Body of pancreas (tissue), 4 donors: ENCODE measurements at regions not wholly inside any gene's neighbourhood (a gene's known extent, or its start where the extent isn't known, plus 50 kb on each side); places are given as distances from the start of the nearest gene placed in this dataset.

Source experiments
- ATAC-seq: fragments of 150-250 bp; one replicate; pipeline ENCODE4 v1.9.1; 2016
- DNase-seq, 4 donors: peaks; one replicate each; pipeline ENCODE4 v3.0.0-alpha.2; 2019
- H3K27ac ChIP-seq, 4 donors: fragments of 200-600 bp; sonication (generic); 1 replicate in 3 of 4; 2 replicates in 1 of 4; pipeline versions ENCODE4 v1.5.1 to v1.6.1; 2016 to 2019; ENCODE audit warnings: mild to moderate bottlenecking in 1 of 4, mixed read lengths in 1 of 4, moderate library complexity in 1 of 4
- H3K27me3 ChIP-seq, 2 donors: fragments of 200-600 bp; sonication (generic); one replicate each; pipeline ENCODE4 v1.6.0; 2016; ENCODE audit warnings: mild to moderate bottlenecking in 1 of 2
- H3K36me3 ChIP-seq, 2 donors: fragments of 200-600 bp; sonication (generic); replicated peaks in 1 of 2; 2 replicates each; pipeline ENCODE4 v1.5.1; 2016; ENCODE audit warnings: low read depth in 2 of 2; ENCODE audit not compliant: insufficient read depth in 1 of 2
- H3K4me1 ChIP-seq: fragments of 200-600 bp; sonication (generic); one replicate; pipeline ENCODE4 v1.6.0; 2016
- H3K4me3 ChIP-seq, 2 donors: fragments of 200-600 bp; sonication (generic); 1 replicate in 1 of 2; 2 replicates in 1 of 2; pipeline ENCODE4 v1.5.1; 2016 to 2019
- H3K9me3 ChIP-seq, 3 donors: fragments of 200-600 bp; sonication (generic); 1 replicate in 2 of 3; 2 replicates in 1 of 3; pipeline ENCODE4 v1.5.1; 2016
- CTCF ChIP-seq, 7 experiments: fragments of 450-650 bp in 4 of 7; fragments of 200-600 bp in 3 of 7; sonication (generic) in 3 of 7; IDR thresholded peaks; one replicate each; pipeline ENCODE4 v1.5.1; 2016 to 2019; ENCODE audit warnings: antibody characterized with exemption in 7 of 7
- POLR2A ChIP-seq, 3 donors: fragments of 450-650 bp; IDR thresholded peaks; one replicate each; pipeline ENCODE4 v1.6.1; 2016; ENCODE audit warnings: antibody characterized with exemption in 3 of 3, mild to moderate bottlenecking in 2 of 3
- WGBS, 2 donors: methylation state at CpG; one replicate each; pipeline ENCODE4 v1.1.5; 2017; 5-methylcytosine and 5-hydroxymethylcytosine counted together
- intact Hi-C: fragments of 100-400 bp; cut with DNase I; formaldehyde crosslinking; loops from one replicate; pipeline ENCODE4 v1.15.1; 2023

- 90 to 100% methylated on average over 1 of the region's 1 CpG for WGBS, 2 donors
- no peak for DNase-seq
Measured at GRCh38 chr10:33414841-33415240, 80.4 kb upstream of the NRP1 start.

GRCh38 chr10:33412653-33413361, 78.3 kb upstream of the NRP1 start:
- Histone ChIP-seq H3K36me3 (no peaks in the 10 kb centered on the region), H3K4me1 (no peaks in the 10 kb centered on the region), H3K9me3 (no peaks in the 10 kb centered on the region), H3K27ac (no peak overlapping the region), H3K27me3 (no peaks in the 10 kb centered on the region), H3K4me3 (no peak overlapping the region)
- ATAC-seq (peak; percentile 24), DNase-seq (peak in 1 of 4 donors; percentile 39)
- TF ChIP-seq POLR2A (IDR thresholded peaks at IDR 0.05), result no peak
- no peak for TF ChIP-seq CTCF (IDR thresholded peaks at IDR 0.05)
- intact Hi-C loops, result no loop called here
- 57 to 67% methylated on average over 6 of the region's 6 CpGs for WGBS, 2 donors

More at GRCh38 chr10:33414841-33415240, 80.4 kb upstream of the NRP1 start:
- Histone ChIP-seq H3K9me3 (no peaks in the 10 kb centered on the region), H3K27me3 (no peaks in the 10 kb centered on the region), H3K4me1 (no peaks in the 10 kb centered on the region), H3K27ac (no peak overlapping the region), H3K4me3 (no peak overlapping the region), H3K36me3 (no peaks in the 10 kb centered on the region)
- TF ChIP-seq CTCF (IDR thresholded peaks at IDR 0.05) (no peak), POLR2A (IDR thresholded peaks at IDR 0.05) (no peak)
- intact Hi-C loops, result no loop called here
- ATAC-seq, result no peak

- no peak overlapping the region for H3K4me3 ChIP-seq
- H3K36me3 ChIP-seq, result no peaks in the 10 kb centered on the region
- H3K27me3 ChIP-seq, result no peaks in the 10 kb centered on the region
- H3K27ac ChIP-seq, result no peak overlapping the region
- no peak for TF ChIP-seq POLR2A (IDR thresholded peaks at IDR 0.05)
- intact Hi-C loops, result no loop called here
- DNase-seq (no peak), ATAC-seq (no peak)
- no peaks in the 10 kb centered on the region for H3K9me3 ChIP-seq
- WGBS, 2 donors, result 52 to 71% methylated on average over 1 of the region's 1 CpG
- no peaks in the 10 kb centered on the region for H3K4me1 ChIP-seq
Measured at GRCh38 chr10:33412241-33412640, 77.8 kb upstream of the NRP1 start.

GRCh38 chr10:33410860-33411234, 76.4 kb upstream of the NRP1 start:
- 95 to 100% methylated on average over 4 of the region's 4 CpGs for WGBS, 2 donors
- Histone ChIP-seq H3K4me1 (no peaks in the 10 kb centered on the region), H3K9me3 (no peaks in the 10 kb centered on the region), H3K27ac (no peak overlapping the region), H3K27me3 (no peaks in the 10 kb centered on the region), H3K4me3 (no peak overlapping the region), H3K36me3 (no peaks in the 10 kb centered on the region)
- intact Hi-C loops, result no loop called here
- TF ChIP-seq POLR2A (IDR thresholded peaks at IDR 0.05) (no peak), CTCF (IDR thresholded peaks at IDR 0.05) (no peak)
- DNase-seq, result no peak
- ATAC-seq, result no peak

GRCh38 chr10:33410096-33410859, 75.8 kb upstream of the NRP1 start:
- intact Hi-C loops, result no loop called here
- H3K27ac ChIP-seq, result no peak overlapping the region
- WGBS, 2 donors, result 78% methylated on average over 10 of the region's 10 CpGs
- no peaks in the 10 kb centered on the region for H3K9me3 ChIP-seq
- DNase-seq, result no peak
- TF ChIP-seq POLR2A (IDR thresholded peaks at IDR 0.05) (no peak), CTCF (IDR thresholded peaks at IDR 0.05) (no peak)
- no peaks in the 10 kb centered on the region for H3K27me3 ChIP-seq
- ATAC-seq, result no peak
- H3K36me3 ChIP-seq, result no peaks in the 10 kb centered on the region
- H3K4me1 ChIP-seq, result no peaks in the 10 kb centered on the region
- H3K4me3 ChIP-seq, result no peak overlapping the region
